Sigmoid colon (tissue), 6 donors: ENCODE measurements at regions not wholly inside any gene's neighbourhood (a gene's known extent, or its start where the extent isn't known, plus 50 kb on each side); places are given as distances from the start of the nearest gene placed in this dataset.
"Not testable (repeated sequence)": the region's sequence is repeated elsewhere in the genome, so short reads cannot be mapped to it uniquely, and the experiment has no call there.

Experiments used
- DNase-seq: peaks from one replicate; pipeline ENCODE4 v3.0.0-alpha.2; 2019
- H3K27ac ChIP-seq, 4 donors: fragments of 200-600 bp; sonication (generic); one replicate each; pipeline ENCODE4 v1.5.1; 2016 to 2019; ENCODE audit warnings: mild to moderate bottlenecking in 1 of 4
- H3K27me3 ChIP-seq, 3 donors: fragments of 200-600 bp; sonication (generic); one replicate each; pipeline ENCODE4 v1.5.1; 2019; ENCODE audit warnings: mild to moderate bottlenecking in 1 of 3
- H3K36me3 ChIP-seq, 4 donors: fragments of 200-600 bp; sonication (generic); one replicate each; pipeline ENCODE4 v1.5.1; 2016 to 2019
- H3K4me1 ChIP-seq, 4 donors: fragments of 200-600 bp; sonication (generic); one replicate each; pipeline ENCODE4 v1.5.1; 2017 to 2019
- H3K4me3 ChIP-seq, 4 donors: fragments of 200-600 bp; sonication (generic); one replicate each; pipeline ENCODE4 v1.5.1; 2017 to 2019; ENCODE audit warnings: mild to moderate bottlenecking in 2 of 4, moderate library complexity in 1 of 4
- H3K9me3 ChIP-seq, 4 donors: fragments of 200-600 bp in 3 of 4; sonication (generic) in 3 of 4; one replicate each; pipeline versions ENCODE4 v1.5.1 to v1.6.1; 2013 to 2019
- CTCF ChIP-seq, 4 experiments: fragments of 450-650 bp in 3 of 4; fragments of 200-600 bp in 1 of 4; IDR thresholded peaks; one replicate each; pipeline ENCODE4 v1.5.1; 2016 to 2019; ENCODE audit warnings: antibody characterized with exemption in 4 of 4, mild to moderate bottlenecking in 3 of 4, moderate library complexity in 2 of 4
- EP300 ChIP-seq, 4 donors: sonication (generic); formaldehyde crosslinking; IDR thresholded peaks; one replicate each; pipeline ENCODE4 v1.6.1; 2017; ENCODE audit warnings: antibody characterized with exemption in 4 of 4
- POLR2A ChIP-seq, 2 donors: fragments of 450-650 bp; IDR thresholded peaks; one replicate each; pipeline ENCODE4 v1.6.1; 2016; ENCODE audit warnings: antibody characterized with exemption in 2 of 2, mild to moderate bottlenecking in 2 of 2, moderate library complexity in 2 of 2
- POLR2AphosphoS5 ChIP-seq, 4 donors: sonication (generic); formaldehyde crosslinking; IDR thresholded peaks; one replicate each; pipeline ENCODE4 v1.6.1; 2017; ENCODE audit warnings: antibody characterized with exemption in 4 of 4
- WGBS, 2 donors: extraction: QIAGEN DNeasy Blood & Tissue Kit; methylation state at CpG; one replicate each; pipeline ENCODE4 v1.1.7; 2013; 5-methylcytosine and 5-hydroxymethylcytosine counted together
- intact Hi-C: fragments of 100-400 bp; cut with DNase I; formaldehyde crosslinking; loops from one replicate; pipeline ENCODE4 v1.15.1; 2023
- donor health status: healthy with polysubstance abuse.
- donor health status: healthy.

DNA sequence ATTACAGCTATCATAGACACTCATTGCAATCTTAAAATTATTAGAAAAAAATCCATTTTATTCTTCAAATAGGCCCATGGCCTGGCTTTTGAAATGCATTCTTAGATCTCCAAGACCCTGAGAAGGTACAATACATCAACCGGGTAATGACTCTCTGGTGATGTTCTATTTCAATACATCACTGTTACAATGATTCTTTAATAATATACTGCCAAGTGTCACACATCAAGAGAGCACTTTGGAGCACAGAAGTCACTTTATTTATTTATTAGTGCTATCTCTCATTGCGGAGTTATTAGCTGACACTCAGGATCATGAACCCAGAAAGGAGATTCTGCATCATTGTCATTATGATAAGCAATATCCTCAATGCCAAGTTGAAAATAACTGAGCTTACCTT lies 748.5 kb upstream of the MBL2 start:
- H3K4me3 ChIP-seq: no peak overlapping the region
- TF ChIP-seq POLR2A (IDR thresholded peaks at IDR 0.05): no peak
- no peak for TF ChIP-seq CTCF (IDR thresholded peaks at IDR 0.05)
- no peak for TF ChIP-seq EP300 (IDR thresholded peaks at IDR 0.05)
- H3K9me3 ChIP-seq: no peaks in the 10 kb centered on the region
- intact Hi-C loops: no loop called here
- no peaks in the 10 kb centered on the region for H3K27me3 ChIP-seq
- 94 to 98% methylated on average over 2 of the region's 2 CpGs for WGBS, 2 donors
- no peaks in the 10 kb centered on the region for H3K36me3 ChIP-seq
- no peak overlapping the region for H3K27ac ChIP-seq
- H3K4me1 ChIP-seq: no peaks in the 10 kb centered on the region
- no peak for DNase-seq

DNA sequence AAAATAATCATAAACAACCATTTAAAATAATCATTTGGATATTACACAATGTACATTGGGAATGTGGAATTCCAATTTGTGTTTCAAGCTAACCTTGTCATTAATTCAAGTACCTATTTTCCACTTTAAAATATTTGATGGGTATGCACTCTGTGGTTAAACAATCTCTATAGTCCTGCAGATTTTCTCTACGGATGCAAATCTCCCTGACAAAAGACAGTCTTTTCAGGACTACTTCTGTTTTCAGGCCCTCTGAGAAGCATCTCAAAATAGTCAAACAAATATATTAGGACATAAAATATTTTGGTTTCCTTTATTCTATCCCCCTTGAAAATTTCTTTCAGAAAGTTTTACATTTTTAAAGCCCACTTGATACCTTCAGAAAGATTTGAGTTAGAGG lies 735.6 kb upstream of the MBL2 start:
- DNase-seq: no peak
- H3K4me1 ChIP-seq: no peaks in the 10 kb centered on the region
- no peaks in the 10 kb centered on the region for H3K36me3 ChIP-seq
- no peak overlapping the region for H3K4me3 ChIP-seq
- TF ChIP-seq POLR2AphosphoS5 (IDR thresholded peaks at IDR 0.05) (no peak), EP300 (IDR thresholded peaks at IDR 0.05) (no peak), POLR2A (IDR thresholded peaks at IDR 0.05) (no peak), CTCF (IDR thresholded peaks at IDR 0.05) (no peak)
- H3K27me3 ChIP-seq: no peaks in the 10 kb centered on the region
- no peaks in the 10 kb centered on the region for H3K9me3 ChIP-seq
- intact Hi-C loops: no loop called here
- 52 to 76% methylated on average over 1 of the region's 1 CpG for WGBS, 2 donors
- no peak overlapping the region for H3K27ac ChIP-seq

GRCh38 chr10:53504492-53504891 lies 731.9 kb upstream of the MBL2 start:
- H3K9me3 ChIP-seq, H3K4me3 ChIP-seq, intact Hi-C loops, H3K4me1 ChIP-seq, H3K27ac ChIP-seq, DNase-seq, H3K27me3 ChIP-seq, H3K36me3 ChIP-seq: not testable (repeated sequence)
- WGBS, 2 donors: 89 to 92% methylated on average over 2 of the region's 2 CpGs

GRCh38 chr10:53491774-53492173 lies 719.2 kb upstream of the MBL2 start:
- Histone ChIP-seq H3K4me1 (no peaks in the 10 kb centered on the region), H3K9me3 (no peaks in the 10 kb centered on the region), H3K4me3 (no peak overlapping the region), H3K36me3 (no peaks in the 10 kb centered on the region), H3K27me3 (no peaks in the 10 kb centered on the region), H3K27ac (no peak overlapping the region)
- intact Hi-C loops: no loop called here
- DNase-seq: no peak
- no peak for TF ChIP-seq CTCF (IDR thresholded peaks at IDR 0.05)
- no peak for TF ChIP-seq POLR2AphosphoS5 (IDR thresholded peaks at IDR 0.05)
- TF ChIP-seq POLR2A (IDR thresholded peaks at IDR 0.05): no peak
- TF ChIP-seq EP300 (IDR thresholded peaks at IDR 0.05): no peak
- WGBS, 2 donors: 58 to 66% methylated on average over 2 of the region's 2 CpGs

DNA sequence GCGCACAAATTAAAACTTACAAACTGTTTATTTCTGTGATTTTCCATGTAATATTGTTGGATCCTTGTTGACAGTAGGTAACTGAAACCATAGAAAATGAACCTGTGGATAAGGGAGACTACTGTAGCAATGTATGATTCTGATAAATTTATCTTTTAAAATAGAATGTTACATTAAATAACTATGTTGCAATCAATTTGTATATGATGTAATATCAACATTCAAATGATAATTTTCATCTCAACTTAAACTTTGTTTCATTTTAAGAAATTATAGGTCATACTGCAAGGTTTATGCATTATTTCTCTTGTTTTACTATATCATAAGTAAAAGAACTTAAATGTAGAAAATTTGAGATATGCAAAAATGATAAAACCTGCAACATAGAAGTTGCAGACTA lies 718.0 kb upstream of the MBL2 start:
- no peaks in the 10 kb centered on the region for H3K36me3 ChIP-seq
- no peak for DNase-seq
- H3K27me3 ChIP-seq: no peaks in the 10 kb centered on the region
- no peak overlapping the region for H3K27ac ChIP-seq
- H3K4me1 ChIP-seq: no peaks in the 10 kb centered on the region
- intact Hi-C loops: no loop called here
- TF ChIP-seq POLR2A (IDR thresholded peaks at IDR 0.05) (no peak), EP300 (IDR thresholded peaks at IDR 0.05) (no peak), POLR2AphosphoS5 (IDR thresholded peaks at IDR 0.05) (no peak), CTCF (IDR thresholded peaks at IDR 0.05) (no peak)
- H3K4me3 ChIP-seq: no peak overlapping the region
- no peaks in the 10 kb centered on the region for H3K9me3 ChIP-seq
- WGBS, 2 donors: 96 to 97% methylated on average over 1 of the region's 1 CpG
